ENCODE measurements at regions not wholly inside any gene's neighbourhood (a gene's known extent, or its start where the extent isn't known, plus 50 kb on each side); places are given as distances from the start of the nearest gene placed in this dataset.

DNA sequence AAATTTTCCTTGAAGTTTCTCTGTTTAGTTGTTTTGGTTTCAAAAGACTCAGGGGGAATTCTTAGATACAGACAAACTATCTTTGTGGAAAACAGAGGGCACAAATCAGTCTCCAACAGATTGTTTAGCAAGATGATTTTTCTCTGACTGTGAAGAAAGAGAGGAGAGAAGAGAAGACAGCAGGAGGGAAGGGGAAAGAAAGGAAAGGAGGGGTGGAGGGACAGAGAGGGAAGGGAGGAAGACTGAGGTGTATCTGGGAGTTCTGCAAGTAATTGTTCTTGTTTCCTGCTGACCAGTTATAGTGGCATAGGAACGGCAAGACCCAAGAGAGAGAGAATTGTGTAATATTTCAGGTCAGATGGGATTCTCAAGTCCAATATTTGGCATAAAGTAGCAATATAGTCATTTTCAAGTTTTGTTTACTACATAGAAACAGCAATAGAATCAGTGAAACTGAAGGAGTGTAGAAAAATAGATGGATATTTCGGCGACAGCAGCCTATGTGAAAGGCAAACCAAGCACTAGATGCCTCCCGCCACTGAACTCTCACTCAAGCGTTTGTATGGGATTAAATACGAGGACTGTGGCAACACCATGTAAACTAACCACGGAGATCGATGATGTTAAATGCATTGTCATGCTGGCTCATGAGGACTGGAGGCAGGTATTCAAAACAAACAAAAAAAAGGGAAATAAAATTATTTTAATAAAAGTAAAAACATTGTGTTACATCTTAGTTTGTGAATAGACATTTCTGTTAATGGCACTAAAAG, 342.5 kb downstream of the SLC16A7 start:
- DNase-seq (no peak), ATAC-seq (ENCODE audit: poor library complexity) (no peak)
- H3K4me1 ChIP-seq (ENCODE audit: insufficient read depth, low read length) = no peaks in the 10 kb centered on the region
- no peaks in the 10 kb centered on the region for H3K27me3 ChIP-seq (ENCODE audit: control insufficient read depth in 1 of 2, insufficient read depth in 2 of 2, low read length in 2 of 2)
- H3K9me3 ChIP-seq (ENCODE audit: control insufficient read depth in 1 of 2, insufficient read depth in 1 of 2, low read length in 2 of 2) = no peaks in the 10 kb centered on the region
- H3K4me3 Mint-ChIP-seq = no peak overlapping the region
- H3K36me3 Mint-ChIP-seq (ENCODE audit: low read depth) = no peaks in the 10 kb centered on the region
- ChIA-PET CTCF (no interaction called here), POLR2A (no interaction called here)
- no peak overlapping the region for H3K4me3 ChIP-seq (ENCODE audit: low read length)
- intact Hi-C loops (cut with DNase I, micrococcal nuclease) = loop anchor here in 1 of 2 experiments (5.0 kb wide), 1 partner anchor 1744 kb away; no protein-coding TSS in a partner anchor
- H3K9me3 Mint-ChIP-seq = no peaks in the 10 kb centered on the region
- no peaks in the 10 kb centered on the region for H3K27me3 Mint-ChIP-seq
- no peaks in the 10 kb centered on the region for H3K4me1 Mint-ChIP-seq (ENCODE audit: low read depth)
- TF ChIP-seq, protein P1, sequence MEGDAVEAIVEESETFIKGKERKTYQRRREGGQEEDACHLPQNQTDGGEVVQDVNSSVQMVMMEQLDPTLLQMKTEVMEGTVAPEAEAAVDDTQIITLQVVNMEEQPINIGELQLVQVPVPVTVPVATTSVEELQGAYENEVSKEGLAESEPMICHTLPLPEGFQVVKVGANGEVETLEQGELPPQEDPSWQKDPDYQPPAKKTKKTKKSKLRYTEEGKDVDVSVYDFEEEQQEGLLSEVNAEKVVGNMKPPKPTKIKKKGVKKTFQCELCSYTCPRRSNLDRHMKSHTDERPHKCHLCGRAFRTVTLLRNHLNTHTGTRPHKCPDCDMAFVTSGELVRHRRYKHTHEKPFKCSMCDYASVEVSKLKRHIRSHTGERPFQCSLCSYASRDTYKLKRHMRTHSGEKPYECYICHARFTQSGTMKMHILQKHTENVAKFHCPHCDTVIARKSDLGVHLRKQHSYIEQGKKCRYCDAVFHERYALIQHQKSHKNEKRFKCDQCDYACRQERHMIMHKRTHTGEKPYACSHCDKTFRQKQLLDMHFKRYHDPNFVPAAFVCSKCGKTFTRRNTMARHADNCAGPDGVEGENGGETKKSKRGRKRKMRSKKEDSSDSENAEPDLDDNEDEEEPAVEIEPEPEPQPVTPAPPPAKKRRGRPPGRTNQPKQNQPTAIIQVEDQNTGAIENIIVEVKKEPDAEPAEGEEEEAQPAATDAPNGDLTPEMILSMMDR (IDR thresholded peaks at IDR 0.05) = no peak
- H3K27ac ChIP-seq (ENCODE audit: low read depth in 1 of 2, low read length in 2 of 2) = no peak overlapping the region
- no peak overlapping the region for H3K27ac Mint-ChIP-seq
- H3K36me3 ChIP-seq (ENCODE audit: insufficient read depth, low read length) = no peaks in the 10 kb centered on the region

DNA sequence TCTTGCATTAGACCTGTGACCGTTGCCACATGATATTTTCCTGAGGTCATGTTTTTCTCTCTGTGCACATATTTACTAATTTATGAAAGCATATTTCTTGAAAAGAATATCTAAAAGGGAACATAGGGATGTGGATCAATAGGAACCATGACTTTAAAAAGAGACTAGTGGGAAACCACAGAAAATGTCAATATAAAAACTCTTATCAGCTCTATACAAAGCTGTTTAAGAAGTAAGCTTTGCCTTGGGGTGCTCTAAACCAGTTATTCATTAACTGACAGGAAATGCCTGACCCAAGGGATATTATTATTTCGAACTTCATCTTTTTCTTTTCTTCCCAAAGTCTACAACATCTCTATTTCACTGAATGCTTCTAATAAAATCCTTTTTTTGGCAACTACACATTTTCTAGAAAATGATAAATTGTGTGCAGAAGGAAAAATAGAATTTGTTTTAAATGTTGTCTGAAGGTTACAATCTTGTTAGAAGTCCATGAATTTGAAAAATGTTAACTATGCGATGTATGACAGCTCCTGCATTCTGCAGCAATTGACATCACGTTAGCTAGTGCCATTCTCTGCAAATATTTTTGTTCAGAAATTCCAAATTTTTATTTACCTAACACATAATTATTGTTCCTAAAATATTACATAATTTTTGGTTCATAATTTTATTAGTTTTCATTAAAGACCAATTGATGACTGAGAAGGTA, 345.0 kb downstream of the SLC16A7 start:
- DNase-seq = no peak
- no peaks in the 10 kb centered on the region for H3K36me3 ChIP-seq (ENCODE audit: insufficient read depth, low read length)
- Mint-ChIP-seq H3K4me1 (ENCODE audit: low read depth) (no peaks in the 10 kb centered on the region), H3K4me3 (no peak overlapping the region), H3K9me3 (no peaks in the 10 kb centered on the region), H3K36me3 (ENCODE audit: low read depth) (no peaks in the 10 kb centered on the region), H3K27ac (no peak overlapping the region), H3K27me3 (no peaks in the 10 kb centered on the region)
- H3K4me1 ChIP-seq (ENCODE audit: insufficient read depth, low read length) = no peaks in the 10 kb centered on the region
- intact Hi-C loops (cut with DNase I, micrococcal nuclease) = no loop called here
- H3K27ac ChIP-seq (ENCODE audit: low read depth in 1 of 2, low read length in 2 of 2) = no peak overlapping the region
- no peak overlapping the region for H3K4me3 ChIP-seq (ENCODE audit: low read length)
- no peak for ATAC-seq (ENCODE audit: poor library complexity)
- H3K27me3 ChIP-seq (ENCODE audit: control insufficient read depth in 1 of 2, insufficient read depth in 2 of 2, low read length in 2 of 2) = no peaks in the 10 kb centered on the region
- no peaks in the 10 kb centered on the region for H3K9me3 ChIP-seq (ENCODE audit: control insufficient read depth in 1 of 2, insufficient read depth in 1 of 2, low read length in 2 of 2)
- CTCF ChIA-PET = no interaction called here
- POLR2A ChIA-PET = no interaction called here
- TF ChIP-seq, protein P1 (IDR thresholded peaks at IDR 0.05) = no peak

GRCh38 chr12:59941461-59941860, 345.6 kb downstream of the SLC16A7 start:
- intact Hi-C loops (cut with DNase I, micrococcal nuclease) = no loop called here
- Mint-ChIP-seq H3K27me3 (no peaks in the 10 kb centered on the region), H3K27ac (no peak overlapping the region), H3K9me3 (no peaks in the 10 kb centered on the region), H3K36me3 (ENCODE audit: low read depth) (no peaks in the 10 kb centered on the region), H3K4me1 (ENCODE audit: low read depth) (no peaks in the 10 kb centered on the region), H3K4me3 (no peak overlapping the region)
- Histone ChIP-seq H3K36me3 (ENCODE audit: insufficient read depth, low read length) (no peaks in the 10 kb centered on the region), H3K27ac (ENCODE audit: low read depth in 1 of 2, low read length in 2 of 2) (no peak overlapping the region), H3K4me3 (ENCODE audit: low read length) (no peak overlapping the region), H3K9me3 (ENCODE audit: control insufficient read depth in 1 of 2, insufficient read depth in 1 of 2, low read length in 2 of 2) (no peaks in the 10 kb centered on the region), H3K4me1 (ENCODE audit: insufficient read depth, low read length) (no peaks in the 10 kb centered on the region), H3K27me3 (ENCODE audit: control insufficient read depth in 1 of 2, insufficient read depth in 2 of 2, low read length in 2 of 2) (no peaks in the 10 kb centered on the region)
- TF ChIP-seq, protein P1 (IDR thresholded peaks at IDR 0.05) = no peak
- POLR2A ChIA-PET = no interaction called here
- CTCF ChIA-PET = no interaction called here
- no peak for ATAC-seq (ENCODE audit: poor library complexity)
- DNase-seq = no peak
